Right atrium auricular region (tissue), 2 donors: ENCODE measurements at regions not wholly inside any gene's neighbourhood (a gene's known extent, or its start where the extent isn't known, plus 50 kb on each side); places are given as distances from the start of the nearest gene placed in this dataset.
"Not testable (repeated sequence)": the region's sequence is repeated elsewhere in the genome, so short reads cannot be mapped to it uniquely, and the experiment has no call there.

ENCODE experiments used
- DNase-seq: peaks from one replicate; pipeline ENCODE4 v3.0.0-alpha.2; 2019; ENCODE audit warnings: low spot score
- H3K27ac ChIP-seq, 2 donors: fragments of 200-600 bp; sonication (generic); 1 replicate in 1 of 2; 2 replicates in 1 of 2; pipeline ENCODE4 v1.5.1; 2016 to 2019
- H3K27me3 ChIP-seq, 2 donors: fragments of 200-600 bp; sonication (generic); one replicate each; pipeline versions ENCODE4 v1.5.1 to v1.6.0; 2017 to 2019
- H3K36me3 ChIP-seq: fragments of 200-600 bp; sonication (generic); one replicate; pipeline ENCODE4 v1.5.1; 2016
- H3K4me1 ChIP-seq, 2 donors: fragments of 200-600 bp; sonication (generic); one replicate each; pipeline versions ENCODE4 v1.5.1 to v1.6.0; 2017 to 2019
- H3K4me3 ChIP-seq, 2 donors: fragments of 200-600 bp; sonication (generic); 1 replicate in 1 of 2; 2 replicates in 1 of 2; pipeline ENCODE4 v1.5.1; 2017 to 2019; ENCODE audit warnings: mild to moderate bottlenecking in 1 of 2, moderate library complexity in 1 of 2
- H3K9me3 ChIP-seq, 2 donors: fragments of 200-600 bp; sonication (generic); one replicate each; pipeline ENCODE4 v1.5.1; 2019
- CTCF ChIP-seq, 2 donors: fragments of 200-600 bp; sonication (generic); IDR thresholded peaks; one replicate each; pipeline ENCODE4 v1.5.1; 2019; ENCODE audit warnings: antibody characterized with exemption in 2 of 2

GRCh38 chr16:88192601-88193000 is 190.2 kb upstream of the ZNF469 start:
- no peak overlapping the region for H3K4me3 ChIP-seq
- H3K4me1 ChIP-seq, result no peaks in the 10 kb centered on the region
- no peaks in the 10 kb centered on the region for H3K27me3 ChIP-seq
- no peak overlapping the region for H3K27ac ChIP-seq
- H3K36me3 ChIP-seq, result no peaks in the 10 kb centered on the region
- TF ChIP-seq CTCF (IDR thresholded peaks at IDR 0.05), result no peak
- no peak for DNase-seq
- H3K9me3 ChIP-seq, result no peaks in the 10 kb centered on the region

GRCh38 chr16:88193706-88194396 is 188.9 kb upstream of the ZNF469 start:
- peak; percentile 53 to 71 for TF ChIP-seq CTCF (IDR thresholded peaks at IDR 0.05)
- H3K27me3 ChIP-seq, H3K36me3 ChIP-seq, H3K4me3 ChIP-seq, H3K9me3 ChIP-seq, H3K27ac ChIP-seq, H3K4me1 ChIP-seq: not testable (repeated sequence)
- peak; percentile 75 for DNase-seq

GRCh38 chr16:88194397-88195268 is 188.1 kb upstream of the ZNF469 start:
- Histone ChIP-seq H3K27ac (no peak overlapping the region), H3K36me3 (no peaks in the 10 kb centered on the region), H3K4me1 (no peaks in the 10 kb centered on the region), H3K4me3 (no peak overlapping the region), H3K9me3 (no peaks in the 10 kb centered on the region), H3K27me3 (no peaks in the 10 kb centered on the region)
- TF ChIP-seq CTCF (IDR thresholded peaks at IDR 0.05), result no peak
- no peak for DNase-seq

- no peaks in the 10 kb centered on the region for H3K36me3 ChIP-seq
- no peaks in the 10 kb centered on the region for H3K27me3 ChIP-seq
- H3K9me3 ChIP-seq, result no peaks in the 10 kb centered on the region
- TF ChIP-seq CTCF (IDR thresholded peaks at IDR 0.05), result no peak
- H3K27ac ChIP-seq, result no peak overlapping the region
- DNase-seq, result no peak
- H3K4me3 ChIP-seq, result no peak overlapping the region
- H3K4me1 ChIP-seq, result no peaks in the 10 kb centered on the region
Measured at GRCh38 chr16:88195269-88195705, 187.5 kb upstream of the ZNF469 start.

- Histone ChIP-seq H3K4me1 (no peaks in the 10 kb centered on the region), H3K27ac (no peak overlapping the region), H3K9me3 (no peaks in the 10 kb centered on the region), H3K27me3 (no peaks in the 10 kb centered on the region), H3K36me3 (no peaks in the 10 kb centered on the region), H3K4me3 (no peak overlapping the region)
- no peak for DNase-seq
- TF ChIP-seq CTCF (IDR thresholded peaks at IDR 0.05), result no peak
Measured at GRCh38 chr16:88195911-88196465, 186.8 kb upstream of the ZNF469 start.
